ENCODE measurements at regions not wholly inside any gene's neighbourhood (a gene's known extent, or its start where the extent isn't known, plus 50 kb on each side); places are given as distances from the start of the nearest gene placed in this dataset.

GRCh38 chr21:35824136-35824535, 236.2 kb downstream of the SETD4 start:
- TF ChIP-seq ISL1 (CRISPR knock-in tag; IDR thresholded peaks at IDR 0.05) (no peak), OSR1 (CRISPR knock-in tag; IDR thresholded peaks at IDR 0.05) (no peak), POU6F1 (CRISPR knock-in tag; IDR thresholded peaks at IDR 0.05; ENCODE audit: borderline replicate concordance, low read depth) (no peak), ZFP30 (CRISPR knock-in tag; IDR thresholded peaks at IDR 0.05) (no peak), SNAI2 (CRISPR knock-in tag; IDR thresholded peaks at IDR 0.05) (no peak), ZNF565 (CRISPR knock-in tag; conservative IDR thresholded peaks at IDR 0.05; ENCODE audit: low read depth) (no peak), PPARA (CRISPR knock-in tag; IDR thresholded peaks at IDR 0.05; ENCODE audit: borderline replicate concordance) (no peak), CSRNP3 (CRISPR knock-in tag; IDR thresholded peaks at IDR 0.05) (no peak), ARNTL (CRISPR knock-in tag; IDR thresholded peaks at IDR 0.05; ENCODE audit: borderline replicate concordance, low read depth) (no peak), ZNF8 (CRISPR knock-in tag; IDR thresholded peaks at IDR 0.05) (no peak), ZNF70 (CRISPR knock-in tag; IDR thresholded peaks at IDR 0.05) (no peak), RARB (CRISPR knock-in tag; IDR thresholded peaks at IDR 0.05) (no peak), BACH2 (CRISPR knock-in tag; IDR thresholded peaks at IDR 0.05; ENCODE audit: borderline replicate concordance) (no peak), ESRRG (CRISPR knock-in tag; IDR thresholded peaks at IDR 0.05) (no peak), PATZ1 (CRISPR knock-in tag; IDR thresholded peaks at IDR 0.05; ENCODE audit: borderline replicate concordance) (no peak)
- no peak for ATAC-seq

- no peak for ATAC-seq
- no peak for TF ChIP-seq ARNTL (CRISPR knock-in tag; IDR thresholded peaks at IDR 0.05; ENCODE audit: borderline replicate concordance, low read depth)
- TF ChIP-seq ESRRG (CRISPR knock-in tag; IDR thresholded peaks at IDR 0.05) = no peak
- TF ChIP-seq CSRNP3 (CRISPR knock-in tag; IDR thresholded peaks at IDR 0.05) = no peak
These were observed 241.2 kb downstream of the SETD4 start for GRCh38 chr21:35819134-35819533.

DNA sequence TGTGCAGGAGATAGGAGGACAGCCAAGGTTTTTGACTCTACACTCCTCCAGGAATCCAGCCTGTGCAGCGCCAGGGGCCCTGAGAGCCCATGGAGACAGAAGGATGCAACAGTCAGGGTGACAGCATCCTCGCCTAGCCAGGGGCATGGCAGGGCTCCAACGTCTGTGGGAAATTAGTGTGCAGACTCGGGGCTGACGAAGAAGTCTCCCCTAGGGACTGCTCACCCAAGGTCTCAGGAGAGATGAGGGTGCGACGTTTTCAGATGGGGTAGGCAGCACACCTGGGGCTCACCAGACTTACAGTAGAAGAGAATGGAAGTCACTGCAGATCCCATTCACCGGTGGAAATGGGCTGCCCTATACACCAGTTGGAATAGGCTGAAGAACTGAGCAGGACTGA, 241.7 kb downstream of the SETD4 start:
- no peak for ATAC-seq
- TF ChIP-seq CSRNP3 (CRISPR knock-in tag; IDR thresholded peaks at IDR 0.05) = no peak
- TF ChIP-seq GLIS3 (CRISPR knock-in tag; IDR thresholded peaks at IDR 0.05) = no peak
- TF ChIP-seq TSHZ2 (CRISPR knock-in tag; IDR thresholded peaks at IDR 0.05) = no peak
- no peak for TF ChIP-seq POU6F1 (CRISPR knock-in tag; IDR thresholded peaks at IDR 0.05; ENCODE audit: borderline replicate concordance, low read depth)
- no peak for TF ChIP-seq CSDC2 (CRISPR knock-in tag; IDR thresholded peaks at IDR 0.05)
- TF ChIP-seq TOX (CRISPR knock-in tag; IDR thresholded peaks at IDR 0.05; ENCODE audit: borderline replicate concordance) = no peak
- no peak for TF ChIP-seq RARB (CRISPR knock-in tag; IDR thresholded peaks at IDR 0.05)
- no peak for TF ChIP-seq ESRRG (CRISPR knock-in tag; IDR thresholded peaks at IDR 0.05)
- TF ChIP-seq OSR1 (CRISPR knock-in tag; IDR thresholded peaks at IDR 0.05) = no peak
- no peak for TF ChIP-seq ISL1 (CRISPR knock-in tag; IDR thresholded peaks at IDR 0.05)
- TF ChIP-seq PATZ1 (CRISPR knock-in tag; IDR thresholded peaks at IDR 0.05; ENCODE audit: borderline replicate concordance) = no peak
- no peak for TF ChIP-seq ZNF70 (CRISPR knock-in tag; IDR thresholded peaks at IDR 0.05)

Measured in SK-N-SH treated with all-trans-retinoic acid at 6 μM for 48 hours (cell line).